Smooth muscle cell (in vitro differentiated cells): ENCODE measurements at regions not wholly inside any gene's neighbourhood (a gene's known extent, or its start where the extent isn't known, plus 50 kb on each side); places are given as distances from the start of the nearest gene placed in this dataset.
"Not testable (repeated sequence)": the region's sequence is repeated elsewhere in the genome, so short reads cannot be mapped to it uniquely, and the experiment has no call there.

Experiments
- DNase-seq: peaks from one replicate; lab custom pipeline; 2025; ENCODE audit not compliant: unreplicated experiment; lab: John Stamatoyannopoulos, UW
- H2AFZ ChIP-seq: fragments of 200-600 bp; sonication (generic); 2 replicates; pipeline ENCODE4 v1.6.0; 2016; ENCODE audit warnings: antibody characterized with exemption, low read depth, mild to moderate bottlenecking
- H3F3A ChIP-seq: fragments of 200-600 bp; sonication (generic); 2 replicates; pipeline ENCODE4 v1.6.0; 2017; ENCODE audit warnings: antibody characterized with exemption, low read depth
- H3K27ac ChIP-seq: fragments of 200-600 bp; sonication (generic); 2 replicates; pipeline ENCODE4 v1.5.1; 2016; ENCODE audit warnings: low read depth, mild to moderate bottlenecking
- H3K27me3 ChIP-seq: fragments of 200-600 bp; sonication (generic); 2 replicates; pipeline ENCODE4 v1.6.1; 2016; ENCODE audit warnings: low read depth, mild to moderate bottlenecking
- H3K36me3 ChIP-seq: fragments of 200-600 bp; sonication (generic); 2 replicates; pipeline ENCODE4 v1.5.1; 2016; ENCODE audit warnings: low read depth
- H3K4me1 ChIP-seq: fragments of 200-600 bp; sonication (generic); 2 replicates; pipeline ENCODE4 v1.5.1; 2016; ENCODE audit warnings: low read depth
- H3K4me2 ChIP-seq: fragments of 200-600 bp; sonication (generic); 2 replicates; pipeline ENCODE4 v1.6.0; 2016; ENCODE audit warnings: mild to moderate bottlenecking
- H3K4me3 ChIP-seq: fragments of 200-600 bp; sonication (generic); 2 replicates; pipeline ENCODE4 v1.5.1; 2016; ENCODE audit warnings: mild to moderate bottlenecking
- H3K79me2 ChIP-seq: fragments of 200-600 bp; sonication (generic); 2 replicates; pipeline ENCODE4 v1.6.0; 2016; ENCODE audit warnings: low read depth, mild to moderate bottlenecking
- H3K9ac ChIP-seq: fragments of 200-600 bp; sonication (generic); 2 replicates; pipeline ENCODE4 v1.6.0; 2016; ENCODE audit warnings: low read depth
- H3K9me3 ChIP-seq: fragments of 200-600 bp; sonication (generic); replicated peaks from 2 replicates; pipeline ENCODE4 v1.5.1; 2016; ENCODE audit warnings: low read depth
- H4K20me1 ChIP-seq: fragments of 200-600 bp; sonication (generic); 2 replicates; pipeline ENCODE4 v1.6.0; 2016; ENCODE audit warnings: low read depth
- WGBS: methylation state at CpG from one replicate; pipeline ENCODE4 v1.1.7; 2016; ENCODE audit warnings: low lambda C conversion rate; 5-methylcytosine and 5-hydroxymethylcytosine counted together

DNA sequence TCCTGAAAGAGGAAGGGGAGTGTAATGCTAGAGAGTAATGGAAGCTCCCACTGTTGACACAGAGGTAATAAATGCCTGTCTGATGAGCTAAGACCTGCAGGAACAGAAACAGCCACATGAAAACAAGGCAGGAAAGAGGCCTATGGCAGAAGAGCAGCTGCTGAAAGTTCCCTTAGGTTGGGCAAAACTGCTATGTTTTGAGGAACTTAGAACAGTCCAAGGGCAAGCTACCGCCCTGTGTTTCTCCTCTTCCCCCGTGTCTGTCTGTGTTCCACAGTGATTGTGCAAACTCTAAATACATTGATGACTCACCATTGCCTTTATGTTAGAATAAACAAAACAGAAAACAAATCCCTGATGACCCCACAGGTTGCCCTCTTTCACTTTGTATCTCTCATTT lies 516.6 kb downstream of the GOLGA6L6 start:
- not testable (repeated sequence) for H3K9ac ChIP-seq, H3K4me1 ChIP-seq, DNase-seq, H3K4me2 ChIP-seq, H2AFZ ChIP-seq, H3K4me3 ChIP-seq, H4K20me1 ChIP-seq, H3K27me3 ChIP-seq, H3K9me3 ChIP-seq, H3K27ac ChIP-seq, H3K36me3 ChIP-seq, H3K79me2 ChIP-seq, H3F3A ChIP-seq
- WGBS, result no CpG with 5 or more reads among the region's 2 CpGs

DNA sequence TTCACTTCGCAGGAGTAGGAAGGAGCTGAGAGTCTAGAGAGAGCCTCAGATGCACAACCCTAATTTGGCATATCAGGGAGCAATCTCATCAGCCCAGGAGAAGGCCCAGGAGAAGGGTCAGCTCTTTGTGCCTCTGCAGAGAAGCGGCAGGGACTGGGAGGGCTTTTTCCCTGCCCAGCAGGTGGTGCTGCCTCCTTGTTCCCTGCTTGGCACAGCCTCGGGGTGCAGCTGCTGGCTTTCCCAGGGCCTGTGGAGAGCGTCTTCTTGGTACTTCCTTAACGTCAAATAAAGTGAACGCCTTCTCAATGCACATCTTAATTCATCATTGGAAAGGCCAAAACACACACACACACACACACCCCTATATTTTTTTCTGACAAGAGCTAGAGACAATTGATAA lies 519.3 kb downstream of the GOLGA6L6 start:
- not testable (repeated sequence) for H3K79me2 ChIP-seq, H3K9ac ChIP-seq, DNase-seq, H3K36me3 ChIP-seq, H3K9me3 ChIP-seq, H3K27ac ChIP-seq, H2AFZ ChIP-seq, H3K4me2 ChIP-seq, H4K20me1 ChIP-seq, H3K27me3 ChIP-seq, H3K4me1 ChIP-seq, H3F3A ChIP-seq, H3K4me3 ChIP-seq
- WGBS, result 46% methylated on average over 1 of the region's 6 CpGs

DNA sequence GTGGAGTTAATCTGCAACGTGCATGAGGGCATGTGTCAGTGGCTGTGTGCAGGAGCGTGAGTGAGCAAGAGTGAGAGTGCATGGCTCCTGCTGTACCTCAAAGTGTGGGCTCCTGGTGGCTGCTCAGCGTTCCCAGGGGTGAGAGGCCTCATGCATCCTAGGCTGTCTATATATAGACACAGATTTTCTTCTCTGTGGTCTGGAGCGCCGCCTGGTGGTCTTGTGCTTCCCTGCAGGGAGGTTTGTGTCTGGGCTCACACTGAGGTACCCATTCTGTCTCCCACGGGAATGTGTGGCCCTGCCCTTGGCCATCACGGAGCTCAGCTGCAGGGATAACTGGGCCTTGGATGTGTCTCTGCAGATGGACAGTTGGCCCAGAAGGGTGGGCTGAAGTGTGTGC lies 520.2 kb downstream of the GOLGA6L6 start:
- H3K27ac ChIP-seq, H3K9me3 ChIP-seq, H4K20me1 ChIP-seq, H3K4me3 ChIP-seq, H3K36me3 ChIP-seq, H3K4me1 ChIP-seq, DNase-seq, H2AFZ ChIP-seq, H3K79me2 ChIP-seq, H3K9ac ChIP-seq, H3K27me3 ChIP-seq, H3F3A ChIP-seq, H3K4me2 ChIP-seq: not testable (repeated sequence)
- 79% methylated on average over 2 of the region's 7 CpGs for WGBS

DNA sequence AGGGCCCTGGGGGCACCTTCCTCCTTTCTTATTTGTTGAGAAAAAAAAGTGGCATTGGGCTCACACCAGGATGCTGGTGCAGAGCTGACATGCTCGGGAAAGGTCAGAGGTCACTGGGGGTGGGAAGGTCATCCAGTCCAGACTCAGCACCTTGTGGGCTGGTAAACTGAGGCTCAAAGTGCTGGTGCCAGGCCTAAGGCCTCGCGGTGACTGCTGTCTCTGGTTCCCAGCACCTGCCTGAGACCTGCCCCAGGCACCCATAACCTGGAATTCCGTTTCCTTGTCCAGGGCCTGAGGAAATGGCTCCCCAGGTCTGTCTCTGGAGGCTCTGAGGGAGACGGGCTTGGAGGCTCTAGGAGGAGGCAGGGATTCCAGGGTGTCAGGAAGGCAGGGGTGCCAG lies 521.0 kb downstream of the GOLGA6L6 start:
- WGBS, result 80% methylated on average over 4 of the region's 5 CpGs
- H3K79me2 ChIP-seq, H3F3A ChIP-seq, H3K4me3 ChIP-seq, H4K20me1 ChIP-seq, H3K4me2 ChIP-seq, H3K4me1 ChIP-seq, H3K27ac ChIP-seq, H3K36me3 ChIP-seq, H3K9ac ChIP-seq, DNase-seq, H3K27me3 ChIP-seq, H3K9me3 ChIP-seq, H2AFZ ChIP-seq: not testable (repeated sequence)

DNA sequence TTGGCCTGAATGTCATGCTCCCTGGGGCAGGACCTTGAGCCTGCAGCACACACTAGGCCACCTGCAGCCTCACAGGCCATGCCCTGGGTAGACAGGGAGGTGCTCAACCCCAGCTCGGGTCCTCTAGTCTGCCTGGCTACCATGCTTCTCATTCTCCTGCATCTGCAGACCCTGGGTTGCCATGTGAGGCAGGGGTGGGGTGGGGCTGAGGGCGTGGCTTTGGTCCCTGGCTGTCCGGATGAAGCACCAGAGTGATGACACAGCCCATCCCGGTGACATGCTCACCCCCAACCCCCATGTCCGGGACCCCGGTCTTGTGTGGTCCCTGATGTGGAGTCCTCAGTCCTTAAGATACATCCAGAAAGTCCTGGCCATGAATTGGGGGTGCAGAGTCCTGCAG lies 521.8 kb downstream of the GOLGA6L6 start:
- not testable (repeated sequence) for H2AFZ ChIP-seq, H3K27me3 ChIP-seq, H3K4me3 ChIP-seq, H3K9ac ChIP-seq, H3K36me3 ChIP-seq, H3F3A ChIP-seq, H3K79me2 ChIP-seq, H4K20me1 ChIP-seq, DNase-seq, H3K4me2 ChIP-seq, H3K4me1 ChIP-seq, H3K9me3 ChIP-seq, H3K27ac ChIP-seq
- 68% methylated on average over 6 of the region's 6 CpGs for WGBS

DNA sequence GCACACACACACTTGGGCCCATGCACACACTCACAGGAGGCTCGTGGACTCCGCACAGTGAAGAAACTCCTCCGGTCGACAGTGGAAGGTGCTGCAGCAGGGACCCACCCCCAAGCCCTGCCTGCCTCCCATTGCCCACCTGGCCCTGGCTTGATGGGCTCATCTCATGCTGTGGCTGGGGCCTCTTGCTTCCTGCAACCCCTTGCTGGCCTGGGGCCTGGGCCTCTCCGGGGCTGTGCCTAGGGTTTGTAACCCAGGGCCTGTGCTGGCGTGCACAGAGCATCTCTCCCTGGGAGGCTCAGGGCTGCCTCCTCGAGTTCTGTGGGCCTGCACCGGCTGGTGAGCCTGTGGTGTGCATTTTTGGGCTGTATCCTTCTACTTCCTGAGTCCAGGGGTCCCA lies 524.0 kb downstream of the GOLGA6L6 start:
- not testable (repeated sequence) for H3F3A ChIP-seq, H4K20me1 ChIP-seq, H3K9me3 ChIP-seq, H3K4me3 ChIP-seq, H3K27me3 ChIP-seq, H2AFZ ChIP-seq, DNase-seq, H3K4me1 ChIP-seq, H3K79me2 ChIP-seq, H3K27ac ChIP-seq, H3K9ac ChIP-seq, H3K36me3 ChIP-seq, H3K4me2 ChIP-seq
- 64% methylated on average over 7 of the region's 8 CpGs for WGBS

DNA sequence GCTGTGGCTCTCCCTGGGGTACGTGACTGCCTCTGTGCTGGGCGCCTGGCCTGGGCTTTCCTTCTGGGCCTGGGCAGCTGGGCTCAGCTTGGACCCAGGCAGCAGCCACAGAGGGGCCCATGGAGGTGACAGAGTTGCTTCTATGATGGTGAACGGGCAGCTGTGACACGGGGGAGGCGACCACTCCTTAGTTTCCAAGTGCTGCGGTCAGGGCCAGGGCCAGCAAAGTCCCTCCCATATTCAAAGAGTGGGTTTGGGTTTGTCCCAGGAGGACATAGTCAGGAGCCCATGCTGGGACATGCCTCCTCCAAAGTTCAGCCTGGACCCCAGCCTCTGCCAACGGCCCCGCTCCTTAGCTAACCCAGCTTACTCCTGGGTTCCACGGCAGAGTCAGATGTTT lies 524.7 kb downstream of the GOLGA6L6 start:
- not testable (repeated sequence) for H3K9ac ChIP-seq, H3K4me3 ChIP-seq, H3K4me1 ChIP-seq, H3K4me2 ChIP-seq, H3K36me3 ChIP-seq, H3K79me2 ChIP-seq, H3K27me3 ChIP-seq, H4K20me1 ChIP-seq, H3K27ac ChIP-seq, H2AFZ ChIP-seq, H3K9me3 ChIP-seq, H3F3A ChIP-seq, DNase-seq
- 79% methylated on average over 7 of the region's 9 CpGs for WGBS

DNA sequence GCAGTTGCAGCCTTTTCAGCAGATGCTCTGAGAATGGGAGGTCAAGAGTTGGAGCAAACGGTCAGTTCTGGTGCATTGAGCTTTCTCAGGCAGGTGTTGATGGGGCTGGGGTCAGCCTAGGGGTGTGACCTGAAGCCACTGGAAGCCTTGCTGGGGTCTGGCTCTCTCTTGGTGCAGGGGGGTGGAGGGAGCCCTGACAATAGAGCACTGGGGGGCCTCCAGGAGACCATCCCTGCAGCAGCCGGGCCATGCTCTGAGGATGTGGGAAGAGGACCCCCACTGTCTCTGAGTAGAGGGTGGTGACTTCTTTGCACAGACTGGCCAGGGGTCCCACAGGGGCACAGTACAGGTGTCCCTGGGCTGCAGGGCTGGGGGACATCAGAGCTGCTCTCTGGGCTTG lies 528.8 kb downstream of the GOLGA6L6 start:
- not testable (repeated sequence) for H4K20me1 ChIP-seq, H2AFZ ChIP-seq, H3K27ac ChIP-seq, H3K4me2 ChIP-seq, H3F3A ChIP-seq, H3K36me3 ChIP-seq, H3K4me1 ChIP-seq, H3K4me3 ChIP-seq, H3K27me3 ChIP-seq, H3K9me3 ChIP-seq, H3K9ac ChIP-seq, DNase-seq, H3K79me2 ChIP-seq
- WGBS, result 95% methylated on average over 1 of the region's 2 CpGs

DNA sequence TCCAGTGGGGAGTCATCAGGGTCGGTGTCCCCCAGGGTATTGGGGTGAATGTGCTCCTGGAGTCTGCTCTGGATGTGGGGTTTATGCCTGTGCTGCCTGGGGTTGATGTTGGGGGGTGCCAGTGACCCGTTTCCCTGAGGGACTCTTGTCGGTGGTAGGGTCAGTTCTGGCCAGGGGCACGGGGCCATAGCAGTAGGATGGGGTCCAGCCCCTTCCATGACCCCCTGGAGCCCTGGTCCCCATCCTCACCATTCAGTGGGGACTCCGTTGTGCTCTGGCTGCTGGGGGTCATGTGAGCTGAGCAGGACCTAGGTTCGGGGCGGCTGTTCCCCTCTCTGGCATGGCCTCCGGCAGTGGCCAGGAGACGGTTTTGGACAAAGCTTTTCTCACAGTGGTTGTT lies 530.8 kb downstream of the GOLGA6L6 start:
- H3K36me3 ChIP-seq, H3K4me1 ChIP-seq, H3K27ac ChIP-seq, H3K27me3 ChIP-seq, H3K4me2 ChIP-seq, DNase-seq, H3K79me2 ChIP-seq, H4K20me1 ChIP-seq, H3K9ac ChIP-seq, H2AFZ ChIP-seq, H3K4me3 ChIP-seq, H3F3A ChIP-seq, H3K9me3 ChIP-seq: not testable (repeated sequence)
- WGBS, result 77% methylated on average over 9 of the region's 9 CpGs
